Fibroblast of the conjunctiva (primary cell): ENCODE measurements at regions not wholly inside any gene's neighbourhood (a gene's known extent, or its start where the extent isn't known, plus 50 kb on each side); places are given as distances from the start of the nearest gene placed in this dataset.
A peak's percentile ranks its signal among the peaks of the same experiment; 100 is the strongest.

Experiments used
- DNase-seq: peaks from one replicate; pipeline ENCODE4 v3.0.0-alpha.2; 2010; ENCODE audit warnings: low read depth

GRCh38 chr2:217193431-217194340 is 333.8 kb upstream of the TNP1 start:
- DNase-seq: no peak

- DNase-seq: no peak
Measured at GRCh38 chr2:217192366-217192765, 332.5 kb upstream of the TNP1 start.

- DNase-seq: no peak
Measured at GRCh38 chr2:217189747-217190146, 329.9 kb upstream of the TNP1 start.

- no peak for DNase-seq
Measured at GRCh38 chr2:217189131-217189530, 329.3 kb upstream of the TNP1 start.

GRCh38 chr2:217186668-217187159 is 326.9 kb upstream of the TNP1 start:
- no peak for DNase-seq

GRCh38 chr2:217186152-217186551 is 326.3 kb upstream of the TNP1 start:
- no peak for DNase-seq

- no peak for DNase-seq
Measured at GRCh38 chr2:217185265-217185995, 325.6 kb upstream of the TNP1 start.

GRCh38 chr2:217184242-217184641 is 324.4 kb upstream of the TNP1 start:
- DNase-seq: no peak

GRCh38 chr2:217183471-217183870 is 323.6 kb upstream of the TNP1 start:
- DNase-seq: no peak

GRCh38 chr2:217182926-217183325 is 323.1 kb upstream of the TNP1 start:
- no peak for DNase-seq

- no peak for DNase-seq
Measured at GRCh38 chr2:217181512-217181911, 321.6 kb upstream of the TNP1 start.

GRCh38 chr2:217179854-217180253 is 320.0 kb upstream of the TNP1 start:
- no peak for DNase-seq

- DNase-seq: no peak
Measured at GRCh38 chr2:217178341-217178740, 318.5 kb upstream of the TNP1 start.

- DNase-seq: no peak
Measured at GRCh38 chr2:217177720-217178119, 317.9 kb upstream of the TNP1 start.

- no peak for DNase-seq
Measured at GRCh38 chr2:217171874-217172273, 312.0 kb upstream of the TNP1 start.

- DNase-seq: no peak
Measured at GRCh38 chr2:217168496-217168895, 308.6 kb upstream of the TNP1 start.

- DNase-seq: no peak
Measured at GRCh38 chr2:217167531-217167930, 307.7 kb upstream of the TNP1 start.

- DNase-seq: peak; percentile 57
Measured at GRCh38 chr2:217166241-217166850, 306.5 kb upstream of the TNP1 start.

- no peak for DNase-seq
Measured at GRCh38 chr2:217165547-217165946, 305.7 kb upstream of the TNP1 start.

GRCh38 chr2:217163987-217164386 is 304.1 kb upstream of the TNP1 start:
- DNase-seq: no peak

GRCh38 chr2:217162533-217162932 is 302.7 kb upstream of the TNP1 start:
- peak; percentile 6 for DNase-seq
